Ovary (tissue), 7 donors: ENCODE measurements at regions not wholly inside any gene's neighbourhood (a gene's known extent, or its start where the extent isn't known, plus 50 kb on each side); places are given as distances from the start of the nearest gene placed in this dataset.
"Not testable (repeated sequence)": the region's sequence is repeated elsewhere in the genome, so short reads cannot be mapped to it uniquely, and the experiment has no call there.

Source experiments
- DNase-seq, 5 donors: peaks; one replicate each; pipeline ENCODE4 v3.0.0-alpha.2; 2019 to 2020
- H3K27ac ChIP-seq, 2 donors: fragments of 200-600 bp; one replicate each; pipeline versions ENCODE4 v1.5.1 to v1.8.0; 2019 to 2022
- H3K27me3 ChIP-seq: fragments of 200-600 bp; one replicate; pipeline ENCODE4 v1.8.0; 2022
- H3K36me3 ChIP-seq: fragments of 200-600 bp; sonication (generic); one replicate; pipeline ENCODE4 v1.5.1; 2019
- H3K4me1 ChIP-seq: one replicate; pipeline ENCODE4 v1.8.1; 2013; ENCODE audit warnings: mild to moderate bottlenecking, moderate library complexity; ENCODE audit not compliant: insufficient read depth
- H3K4me3 ChIP-seq: fragments of 200-600 bp; sonication (generic); one replicate; pipeline ENCODE4 v1.5.1; 2017
- H3K9me3 ChIP-seq, 2 donors: fragments of 200-600 bp in 1 of 2; sonication (generic) in 1 of 2; one replicate each; pipeline versions ENCODE4 v1.5.1 to v1.8.1; 2013 to 2019; ENCODE audit warnings: mild to moderate bottlenecking in 1 of 2, moderate library complexity in 1 of 2
- EP300 ChIP-seq: sonication (generic); formaldehyde crosslinking; IDR thresholded peaks from one replicate; pipeline ENCODE4 v1.6.1; 2017; ENCODE audit warnings: antibody characterized with exemption
- POLR2A ChIP-seq: fragments of 450-650 bp; IDR thresholded peaks from one replicate; pipeline ENCODE4 v1.6.1; 2017; ENCODE audit warnings: antibody characterized with exemption, mild to moderate bottlenecking, moderate library complexity
- WGBS, 3 donors: extraction: QIAGEN DNeasy Blood & Tissue Kit in 1 of 3; methylation state at CpG; one replicate each; pipeline versions ENCODE4 v1.1.5 to v1.1.7; 2013 to 2017; 5-methylcytosine and 5-hydroxymethylcytosine counted together
- intact Hi-C, 4 donors: fragments of 100-400 bp; cut with DNase I; formaldehyde crosslinking; loops; one replicate each; pipeline versions ENCODE4 v1.11.0 to v1.15.1; 2022 to 2023
- TF ChIP-seq, protein P1 (sequence below), 3 donors: fragments of 450-650 bp in 2 of 3; fragments of 200-600 bp in 1 of 3; IDR thresholded peaks; one replicate each; pipeline versions ENCODE4 v1.5.1 to v1.8.0; 2016 to 2022; ENCODE audit warnings: antibody characterized with exemption in 3 of 3, mild to moderate bottlenecking in 1 of 3
- donor health status: DM: no; HTN: no; CAD: no; lungs with moderate emphysema.
- donor health status: DM: no; HTN: no; CAD: no.
- donor health status: Bipolar disorder and iron deficiency.
- donor health status: DM: no; HTN: no; CAD: no.
- donor health status: DM: yes; HTN: yes; CAD: no.

DNA sequence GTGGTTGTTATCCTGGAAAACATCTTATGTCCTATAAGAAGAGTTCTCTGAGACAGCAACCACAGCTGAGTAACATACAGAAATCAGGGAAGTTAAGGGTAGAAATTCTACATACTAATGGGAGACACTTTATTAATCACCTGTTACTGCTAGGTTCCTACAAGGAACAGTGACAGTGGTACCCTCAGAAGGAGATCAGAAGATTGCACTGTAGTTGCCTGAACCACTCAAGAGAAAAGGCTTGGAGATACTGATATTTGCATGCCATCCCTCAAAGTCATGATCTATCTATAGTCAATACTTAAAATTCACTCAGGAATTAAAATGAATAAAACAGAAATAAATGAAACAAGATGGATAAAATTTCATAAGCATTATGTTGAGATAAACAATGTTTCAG is 136.0 kb downstream of the LMLN start:
- Histone ChIP-seq H3K27me3 (no peaks in the 10 kb centered on the region), H3K36me3 (no peaks in the 10 kb centered on the region), H3K4me3 (no peak overlapping the region), H3K9me3 (no peaks in the 10 kb centered on the region), H3K4me1 (no peaks in the 10 kb centered on the region), H3K27ac (no peak overlapping the region)
- no peak for DNase-seq
- intact Hi-C loops: no loop called here
- TF ChIP-seq EP300: no peak
- TF ChIP-seq POLR2A: no peak
- TF ChIP-seq, protein P1, sequence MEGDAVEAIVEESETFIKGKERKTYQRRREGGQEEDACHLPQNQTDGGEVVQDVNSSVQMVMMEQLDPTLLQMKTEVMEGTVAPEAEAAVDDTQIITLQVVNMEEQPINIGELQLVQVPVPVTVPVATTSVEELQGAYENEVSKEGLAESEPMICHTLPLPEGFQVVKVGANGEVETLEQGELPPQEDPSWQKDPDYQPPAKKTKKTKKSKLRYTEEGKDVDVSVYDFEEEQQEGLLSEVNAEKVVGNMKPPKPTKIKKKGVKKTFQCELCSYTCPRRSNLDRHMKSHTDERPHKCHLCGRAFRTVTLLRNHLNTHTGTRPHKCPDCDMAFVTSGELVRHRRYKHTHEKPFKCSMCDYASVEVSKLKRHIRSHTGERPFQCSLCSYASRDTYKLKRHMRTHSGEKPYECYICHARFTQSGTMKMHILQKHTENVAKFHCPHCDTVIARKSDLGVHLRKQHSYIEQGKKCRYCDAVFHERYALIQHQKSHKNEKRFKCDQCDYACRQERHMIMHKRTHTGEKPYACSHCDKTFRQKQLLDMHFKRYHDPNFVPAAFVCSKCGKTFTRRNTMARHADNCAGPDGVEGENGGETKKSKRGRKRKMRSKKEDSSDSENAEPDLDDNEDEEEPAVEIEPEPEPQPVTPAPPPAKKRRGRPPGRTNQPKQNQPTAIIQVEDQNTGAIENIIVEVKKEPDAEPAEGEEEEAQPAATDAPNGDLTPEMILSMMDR (IDR thresholded peaks at IDR 0.05): no peak

DNA sequence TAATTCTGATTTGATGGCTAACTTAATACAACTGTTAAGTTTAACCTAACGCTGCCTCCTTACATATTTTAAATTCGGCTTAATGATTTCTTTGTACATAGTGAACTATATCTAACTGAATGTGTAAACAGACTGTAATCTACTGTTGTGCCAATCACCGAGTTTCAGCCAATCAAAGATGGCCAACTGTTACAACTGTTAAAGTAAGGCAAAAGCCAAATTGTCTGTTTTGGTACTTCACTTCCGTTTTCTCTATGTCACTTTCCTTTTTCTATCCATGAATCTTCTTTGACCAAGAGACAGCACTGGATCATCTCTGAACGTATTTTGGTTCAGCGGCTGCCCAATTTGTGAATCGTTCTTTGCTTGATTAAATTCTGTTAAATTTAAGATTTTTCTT is 137.0 kb downstream of the LMLN start:
- WGBS, 3 donors: 66 to 82% (median 79%) methylated on average over 7 of the region's 7 CpGs
- Histone ChIP-seq H3K9me3 (no peaks in the 10 kb centered on the region), H3K4me1 (no peaks in the 10 kb centered on the region), H3K4me3 (no peak overlapping the region), H3K36me3 (no peaks in the 10 kb centered on the region), H3K27ac (no peak overlapping the region), H3K27me3 (no peaks in the 10 kb centered on the region)
- no peak for DNase-seq
- TF ChIP-seq, protein P1 (IDR thresholded peaks at IDR 0.05): no peak
- TF ChIP-seq POLR2A (no peak), EP300 (no peak)
- intact Hi-C loops: no loop called here

DNA sequence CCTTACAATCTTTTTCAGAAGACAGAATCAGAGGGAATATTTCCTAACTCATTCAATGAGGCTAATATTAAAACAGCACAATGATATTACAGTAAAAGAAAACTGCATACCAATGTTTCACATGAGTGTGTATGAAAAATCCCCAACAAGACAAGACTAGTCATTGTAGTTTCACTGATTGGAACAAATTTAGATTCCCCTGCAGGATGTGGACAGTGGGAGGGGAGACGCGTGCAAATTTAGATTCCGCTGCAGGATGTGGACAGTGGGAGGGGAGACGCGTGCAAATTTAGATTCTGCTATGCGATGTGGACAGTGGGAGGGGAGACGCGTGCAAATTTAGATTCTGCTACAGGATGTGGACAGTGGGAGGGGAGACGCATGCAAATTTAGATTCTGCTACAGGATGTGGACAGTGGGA is 138.7 kb downstream of the LMLN start:
- H3K27me3 ChIP-seq, H3K36me3 ChIP-seq, intact Hi-C loops, H3K4me1 ChIP-seq, H3K9me3 ChIP-seq, H3K27ac ChIP-seq, DNase-seq, H3K4me3 ChIP-seq: not testable (repeated sequence)
- WGBS, 3 donors: 42 to 75% (median 71%) methylated on average over 7 to 9 of the region's 9 CpGs

DNA sequence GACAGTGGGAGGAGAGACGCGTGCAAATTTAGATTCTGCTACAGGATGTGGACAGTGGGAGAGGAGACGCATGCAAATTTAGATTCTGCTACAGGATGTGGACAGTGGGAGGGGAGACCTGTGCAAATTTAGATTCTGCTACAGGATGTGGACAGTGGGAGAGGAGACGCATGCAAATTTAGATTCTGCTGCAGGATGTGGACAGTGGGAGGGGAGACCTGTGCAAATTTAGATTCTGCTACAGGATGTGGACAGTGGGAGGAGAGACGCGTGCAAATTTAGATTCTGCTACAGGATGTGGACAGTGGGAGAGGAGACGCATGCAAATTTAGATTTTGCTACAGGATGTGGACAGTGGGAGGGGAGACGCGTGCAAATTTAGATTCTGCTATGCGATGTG is 143.1 kb downstream of the LMLN start:
- H3K36me3 ChIP-seq, H3K9me3 ChIP-seq, H3K27me3 ChIP-seq, DNase-seq, H3K4me1 ChIP-seq, H3K27ac ChIP-seq, H3K4me3 ChIP-seq, intact Hi-C loops: not testable (repeated sequence)
- WGBS, 3 donors: 70 to 76% (median 70%) methylated on average over 3 to 10 of the region's 10 CpGs

DNA sequence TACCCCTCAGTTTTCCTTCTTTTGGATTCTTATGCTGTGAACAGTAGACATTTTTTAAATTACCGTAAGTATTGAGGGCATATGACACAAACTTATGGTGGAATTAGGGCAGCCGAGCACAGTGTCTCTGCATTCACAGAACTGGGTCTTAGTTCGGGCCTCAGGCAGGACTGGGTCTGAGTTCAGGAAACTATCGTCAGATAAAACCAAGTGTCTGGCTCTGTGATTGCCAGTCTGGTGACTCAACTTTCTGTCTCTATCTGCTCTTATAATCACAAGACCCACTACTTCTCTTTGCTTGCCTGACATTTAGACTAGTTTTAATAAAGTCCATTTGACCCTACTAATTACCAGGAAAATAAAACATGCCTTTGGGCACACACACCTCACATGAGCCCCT is 146.2 kb downstream of the LMLN start:
- H3K27ac ChIP-seq: no peak overlapping the region
- H3K27me3 ChIP-seq: no peaks in the 10 kb centered on the region

More for the DNA sequence above, 146.2 kb downstream of the LMLN start:
- no peaks in the 10 kb centered on the region for H3K4me1 ChIP-seq
- no peak for DNase-seq
- no peak for TF ChIP-seq POLR2A
- no peak for TF ChIP-seq EP300
- TF ChIP-seq, protein P1 (IDR thresholded peaks at IDR 0.05): no peak
- no peaks in the 10 kb centered on the region for H3K36me3 ChIP-seq
- no peak overlapping the region for H3K4me3 ChIP-seq
- intact Hi-C loops: no loop called here
- no peaks in the 10 kb centered on the region for H3K9me3 ChIP-seq
- WGBS, 3 donors: 84 to 93% (median 93%) methylated on average over 4 of the region's 4 CpGs
